Endothelial cell (in vitro differentiated cells): ENCODE measurements at regions not wholly inside any gene's neighbourhood (a gene's known extent, or its start where the extent isn't known, plus 50 kb on each side); places are given as distances from the start of the nearest gene placed in this dataset.

Experiments
- DNase-seq: peaks from one replicate; pipeline ENCODE4 v3.0.0; 2021; ENCODE audit warnings: low spot score
- H3K27ac Mint-ChIP-seq: one replicate; pipeline ENCODE4 v1.8.0; 2021; ENCODE audit warnings: mixed read lengths, inconsistent platforms; ENCODE audit not compliant: unreplicated experiment
- H3K27me3 Mint-ChIP-seq: one replicate; pipeline ENCODE4 v1.8.0; 2021; ENCODE audit warnings: mild to moderate bottlenecking, moderate library complexity, mixed read lengths, inconsistent platforms; ENCODE audit not compliant: unreplicated experiment
- H3K36me3 Mint-ChIP-seq: one replicate; pipeline ENCODE4 v1.8.0; 2021; ENCODE audit warnings: mild to moderate bottlenecking, low read depth, mixed read lengths, inconsistent platforms; ENCODE audit not compliant: unreplicated experiment
- H3K4me1 Mint-ChIP-seq: one replicate; pipeline ENCODE4 v1.8.0; 2021; ENCODE audit warnings: mild to moderate bottlenecking, mixed read lengths, inconsistent platforms; ENCODE audit not compliant: unreplicated experiment
- H3K4me3 Mint-ChIP-seq: one replicate; pipeline ENCODE4 v1.8.0; 2021; ENCODE audit warnings: mild to moderate bottlenecking, mixed read lengths, inconsistent platforms; ENCODE audit not compliant: unreplicated experiment
- H3K9me3 Mint-ChIP-seq: one replicate; pipeline ENCODE4 v1.8.0; 2021; ENCODE audit warnings: mixed read lengths, inconsistent platforms; ENCODE audit not compliant: unreplicated experiment
- CTCF ChIP-seq: fragments of 200-600 bp; sonication (generic); IDR thresholded peaks from one replicate; pipeline ENCODE4 v1.5.0; 2021; ENCODE audit warnings: antibody characterized with exemption; ENCODE audit not compliant: unreplicated experiment

DNA sequence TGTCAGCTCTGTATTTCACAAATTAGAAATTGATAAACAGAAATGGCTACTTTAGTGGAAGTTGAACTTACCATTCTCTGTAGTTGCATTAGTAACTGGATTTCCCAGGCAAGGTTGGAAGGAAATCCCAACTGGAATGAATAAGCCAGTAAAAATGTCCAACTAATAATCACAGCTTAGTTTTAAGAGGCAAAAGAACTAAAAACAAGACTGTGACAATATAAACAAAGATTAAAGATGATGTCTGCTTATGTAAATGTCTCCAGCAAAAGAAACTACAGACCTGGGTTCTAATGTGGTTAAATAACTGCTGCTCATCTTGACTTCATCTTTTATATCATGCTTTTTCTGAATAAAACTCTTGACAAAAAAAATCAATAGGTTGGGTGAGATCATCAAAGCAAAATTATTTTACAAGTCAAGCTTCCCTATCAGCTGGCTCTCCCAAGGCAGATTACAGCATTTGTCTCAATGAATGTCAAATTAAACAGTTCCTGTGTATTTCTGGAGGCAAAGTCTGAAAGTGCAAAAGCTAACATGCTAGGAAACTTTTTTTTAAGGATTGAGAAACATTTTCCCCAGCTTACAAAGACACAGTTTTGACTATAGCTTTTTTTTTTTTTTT is 62.3 kb upstream of the HMHB1 start:
- no peak overlapping the region for H3K4me3 Mint-ChIP-seq
- H3K9me3 Mint-ChIP-seq = no peaks in the 10 kb centered on the region
- H3K27ac Mint-ChIP-seq = no peak overlapping the region
- H3K36me3 Mint-ChIP-seq = no peaks in the 10 kb centered on the region
- DNase-seq = no peak
- no peak for TF ChIP-seq CTCF
- H3K4me1 Mint-ChIP-seq = no peaks in the 10 kb centered on the region
- H3K27me3 Mint-ChIP-seq = no peaks in the 10 kb centered on the region

GRCh38 chr5:143748516-143748915 is 63.4 kb upstream of the HMHB1 start:
- H3K27ac Mint-ChIP-seq = no peak overlapping the region
- no peak for DNase-seq
- no peak overlapping the region for H3K4me3 Mint-ChIP-seq
- H3K4me1 Mint-ChIP-seq = no peaks in the 10 kb centered on the region
- no peaks in the 10 kb centered on the region for H3K9me3 Mint-ChIP-seq
- H3K27me3 Mint-ChIP-seq = no peaks in the 10 kb centered on the region
- TF ChIP-seq CTCF = no peak
- no peaks in the 10 kb centered on the region for H3K36me3 Mint-ChIP-seq

- Mint-ChIP-seq H3K36me3 (no peaks in the 10 kb centered on the region), H3K4me1 (peaks cover 11% of the 10 kb centered on the region), H3K27ac (no peak overlapping the region), H3K4me3 (no peak overlapping the region), H3K9me3 (no peaks in the 10 kb centered on the region), H3K27me3 (no peaks in the 10 kb centered on the region)
- no peak for TF ChIP-seq CTCF
- DNase-seq = no peak
Observed at GRCh38 chr5:143742951-143743350, 69.0 kb upstream of the HMHB1 start.

GRCh38 chr5:143741421-143741820 is 70.5 kb upstream of the HMHB1 start:
- DNase-seq = no peak
- TF ChIP-seq CTCF = no peak
- H3K36me3 Mint-ChIP-seq = no peaks in the 10 kb centered on the region
- H3K4me1 Mint-ChIP-seq = peaks cover 11% of the 10 kb centered on the region
- no peaks in the 10 kb centered on the region for H3K9me3 Mint-ChIP-seq
- H3K27me3 Mint-ChIP-seq = no peaks in the 10 kb centered on the region
- no peak overlapping the region for H3K4me3 Mint-ChIP-seq
- peak overlapping the region; percentile 83 for H3K27ac Mint-ChIP-seq

- H3K36me3 Mint-ChIP-seq = no peaks in the 10 kb centered on the region
- no peaks in the 10 kb centered on the region for H3K9me3 Mint-ChIP-seq
- no peaks in the 10 kb centered on the region for H3K27me3 Mint-ChIP-seq
- H3K4me1 Mint-ChIP-seq = peaks cover 11% of the 10 kb centered on the region
- no peak for TF ChIP-seq CTCF
- no peak for DNase-seq
- no peak overlapping the region for H3K27ac Mint-ChIP-seq
- no peak overlapping the region for H3K4me3 Mint-ChIP-seq
Observed at GRCh38 chr5:143740956-143741355, 71.0 kb upstream of the HMHB1 start.
